ENCODE measurements at regions not wholly inside any gene's neighbourhood (a gene's known extent, or its start where the extent isn't known, plus 50 kb on each side); places are given as distances from the start of the nearest gene placed in this dataset.

GRCh38 chr2:23269747-23270146 is 115.2 kb upstream of the KLHL29 start:
- TF ChIP-seq EZH2 (IDR thresholded peaks at IDR 0.05; ENCODE audit: borderline replicate concordance, low read depth, low read length, severe bottlenecking) (no peak), CTCF (IDR thresholded peaks at IDR 0.05; ENCODE audit: borderline replicate concordance, extremely low read depth, low read length, poor library complexity, severe bottlenecking) (no peak)

Measured in DND-41 (cell line).